ENCODE measurements at regions not wholly inside any gene's neighbourhood (a gene's known extent, or its start where the extent isn't known, plus 50 kb on each side); places are given as distances from the start of the nearest gene placed in this dataset.

DNA sequence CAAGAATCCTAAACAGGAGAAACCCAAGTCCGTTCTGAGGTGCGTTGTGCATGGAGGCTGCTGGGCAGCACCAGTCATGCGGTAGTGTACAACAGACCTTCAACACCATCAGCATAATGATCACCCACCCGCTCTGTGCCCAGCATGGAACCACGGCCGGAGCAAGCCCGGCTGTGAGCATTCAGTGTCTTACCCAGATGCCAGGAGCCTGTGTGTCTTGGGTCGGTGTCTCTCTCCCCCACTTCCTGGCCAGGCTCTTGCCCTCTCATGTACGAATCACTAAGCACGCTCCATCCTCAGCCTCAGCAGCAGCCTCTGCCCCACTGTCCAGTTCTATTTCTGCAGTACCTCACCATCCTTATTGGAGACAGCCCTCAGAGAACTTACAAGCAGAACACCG, 231.6 kb upstream of the IRS2 start:
- DNase-seq (ENCODE audit: low spot score, unreplicated experiment), result no peak
- H3K4me3 Mint-ChIP-seq (ENCODE audit: low read depth), result no peak overlapping the region
- H3K27me3 Mint-ChIP-seq, result peaks cover 11% of the 10 kb centered on the region
- H3K4me1 Mint-ChIP-seq (ENCODE audit: low read depth), result no peaks in the 10 kb centered on the region
- H3K36me3 Mint-ChIP-seq (ENCODE audit: insufficient read depth), result no peaks in the 10 kb centered on the region
- TF ChIP-seq, protein P1, sequence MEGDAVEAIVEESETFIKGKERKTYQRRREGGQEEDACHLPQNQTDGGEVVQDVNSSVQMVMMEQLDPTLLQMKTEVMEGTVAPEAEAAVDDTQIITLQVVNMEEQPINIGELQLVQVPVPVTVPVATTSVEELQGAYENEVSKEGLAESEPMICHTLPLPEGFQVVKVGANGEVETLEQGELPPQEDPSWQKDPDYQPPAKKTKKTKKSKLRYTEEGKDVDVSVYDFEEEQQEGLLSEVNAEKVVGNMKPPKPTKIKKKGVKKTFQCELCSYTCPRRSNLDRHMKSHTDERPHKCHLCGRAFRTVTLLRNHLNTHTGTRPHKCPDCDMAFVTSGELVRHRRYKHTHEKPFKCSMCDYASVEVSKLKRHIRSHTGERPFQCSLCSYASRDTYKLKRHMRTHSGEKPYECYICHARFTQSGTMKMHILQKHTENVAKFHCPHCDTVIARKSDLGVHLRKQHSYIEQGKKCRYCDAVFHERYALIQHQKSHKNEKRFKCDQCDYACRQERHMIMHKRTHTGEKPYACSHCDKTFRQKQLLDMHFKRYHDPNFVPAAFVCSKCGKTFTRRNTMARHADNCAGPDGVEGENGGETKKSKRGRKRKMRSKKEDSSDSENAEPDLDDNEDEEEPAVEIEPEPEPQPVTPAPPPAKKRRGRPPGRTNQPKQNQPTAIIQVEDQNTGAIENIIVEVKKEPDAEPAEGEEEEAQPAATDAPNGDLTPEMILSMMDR (IDR thresholded peaks at IDR 0.05; ENCODE audit: unreplicated experiment), result no peak
- no peaks in the 10 kb centered on the region for H3K9me3 Mint-ChIP-seq (ENCODE audit: low read depth)
- H3K27ac Mint-ChIP-seq, result no peak overlapping the region

DNA sequence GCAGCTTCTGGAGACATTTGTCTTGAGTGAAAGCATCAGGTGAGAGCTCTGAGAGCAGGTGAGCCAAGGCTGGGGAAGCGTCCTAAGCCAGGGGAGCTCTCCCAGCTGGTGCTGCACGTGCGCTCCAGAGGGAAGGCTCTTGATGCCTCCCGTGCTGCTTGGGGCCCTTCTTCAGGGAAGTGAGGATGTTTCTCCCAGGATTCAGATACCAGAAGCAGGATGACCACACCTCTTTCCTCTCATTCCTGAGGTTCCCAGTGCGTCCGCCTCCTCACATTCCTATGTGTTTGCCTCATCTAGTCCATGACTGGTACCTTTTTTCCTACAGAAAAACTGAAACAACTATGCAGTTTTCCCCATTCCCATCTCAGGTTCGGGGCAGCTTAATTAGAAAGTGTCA, 231.0 kb upstream of the IRS2 start:
- peaks cover 11% of the 10 kb centered on the region for H3K27me3 Mint-ChIP-seq
- no peaks in the 10 kb centered on the region for H3K4me1 Mint-ChIP-seq (ENCODE audit: low read depth)
- no peaks in the 10 kb centered on the region for H3K9me3 Mint-ChIP-seq (ENCODE audit: low read depth)
- no peak overlapping the region for H3K4me3 Mint-ChIP-seq (ENCODE audit: low read depth)
- no peak for DNase-seq (ENCODE audit: low spot score, unreplicated experiment)
- H3K36me3 Mint-ChIP-seq (ENCODE audit: insufficient read depth), result no peaks in the 10 kb centered on the region
- H3K27ac Mint-ChIP-seq, result no peak overlapping the region
- TF ChIP-seq, protein P1 (IDR thresholded peaks at IDR 0.05; ENCODE audit: unreplicated experiment), result no peak

DNA sequence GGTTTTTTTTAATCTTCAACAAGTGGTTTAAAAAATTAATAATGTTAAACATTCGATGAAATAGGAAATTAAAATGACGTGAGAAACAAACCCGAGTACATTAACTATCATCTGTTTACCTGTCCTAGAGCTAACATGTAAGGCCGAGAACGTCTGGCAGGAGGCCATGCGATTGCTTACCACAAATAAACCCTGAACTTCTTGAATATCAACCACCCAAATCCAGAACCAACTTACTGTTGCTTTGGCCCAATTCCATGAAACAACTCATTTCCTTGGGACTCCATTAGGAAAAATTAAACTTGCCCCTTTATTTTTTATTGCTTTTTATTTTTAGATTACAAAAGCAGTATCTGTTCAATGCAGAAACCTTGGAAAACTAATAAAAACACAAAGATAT, 228.9 kb upstream of the IRS2 start:
- no peak for DNase-seq (ENCODE audit: low spot score, unreplicated experiment)
- TF ChIP-seq, protein P1 (IDR thresholded peaks at IDR 0.05; ENCODE audit: unreplicated experiment), result no peak
- Mint-ChIP-seq H3K4me3 (ENCODE audit: low read depth) (no peak overlapping the region), H3K4me1 (ENCODE audit: low read depth) (peaks cover 8% of the 10 kb centered on the region), H3K27me3 (peaks cover 8% of the 10 kb centered on the region), H3K36me3 (ENCODE audit: insufficient read depth) (no peaks in the 10 kb centered on the region), H3K9me3 (ENCODE audit: low read depth) (no peaks in the 10 kb centered on the region), H3K27ac (no peak overlapping the region)

DNA sequence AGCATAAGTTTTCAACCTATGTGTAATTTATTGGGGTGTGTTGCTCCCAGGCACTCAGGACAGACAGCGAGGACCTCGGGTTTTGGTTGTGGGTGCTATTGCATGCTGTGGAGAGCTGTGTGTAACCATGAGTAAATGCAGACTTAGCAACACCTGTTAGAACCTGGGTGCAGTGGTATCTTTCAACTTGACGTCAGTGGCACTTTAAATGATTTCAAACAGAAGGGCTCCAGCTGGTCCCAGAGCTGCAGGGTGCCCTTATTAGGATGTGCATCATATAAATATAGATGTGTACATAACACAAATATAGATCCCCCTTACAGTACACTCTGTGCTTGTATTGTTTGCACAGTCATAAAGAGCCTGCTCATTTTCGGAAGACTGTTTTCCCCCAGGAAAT, 228.3 kb upstream of the IRS2 start:
- no peak for DNase-seq (ENCODE audit: low spot score, unreplicated experiment)
- TF ChIP-seq, protein P1 (IDR thresholded peaks at IDR 0.05; ENCODE audit: unreplicated experiment), result no peak
- Mint-ChIP-seq H3K27ac (no peak overlapping the region), H3K4me3 (ENCODE audit: low read depth) (no peak overlapping the region), H3K4me1 (ENCODE audit: low read depth) (peaks cover 8% of the 10 kb centered on the region), H3K27me3 (peaks cover 5% of the 10 kb centered on the region), H3K9me3 (ENCODE audit: low read depth) (no peaks in the 10 kb centered on the region), H3K36me3 (ENCODE audit: insufficient read depth) (no peaks in the 10 kb centered on the region)

DNA sequence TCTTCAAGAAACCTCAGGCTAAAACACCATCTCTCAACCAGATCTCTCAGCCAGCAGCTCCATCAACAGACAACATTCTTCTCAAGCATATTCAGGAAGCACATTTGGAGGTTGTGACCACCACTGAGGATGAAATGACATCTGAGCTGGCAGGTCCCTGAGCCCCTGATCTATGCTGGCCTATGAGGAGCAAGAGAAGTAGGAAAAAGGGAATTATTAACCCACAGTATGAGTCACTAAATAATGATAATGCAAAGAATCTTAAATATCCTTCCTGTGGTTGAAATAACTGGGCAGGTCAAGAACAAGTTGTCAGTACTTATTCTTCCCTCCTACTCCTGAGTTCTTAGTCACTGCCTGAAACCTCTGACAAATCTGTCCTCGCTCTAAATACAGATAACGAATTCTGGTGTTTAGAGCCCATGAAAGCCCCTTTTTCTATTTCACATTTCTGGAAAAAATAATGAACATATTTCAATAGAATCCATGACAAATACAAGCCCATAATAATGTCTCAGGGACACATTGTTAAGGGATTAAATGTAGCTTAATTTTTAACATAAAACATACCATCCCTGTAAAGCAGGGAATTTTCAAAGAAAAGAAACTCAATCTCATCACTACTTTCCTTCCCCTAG, 225.8 kb upstream of the IRS2 start:
- Mint-ChIP-seq H3K4me1 (ENCODE audit: low read depth) (peaks cover 8% of the 10 kb centered on the region), H3K9me3 (ENCODE audit: low read depth) (no peaks in the 10 kb centered on the region), H3K36me3 (ENCODE audit: insufficient read depth) (no peaks in the 10 kb centered on the region), H3K27ac (no peak overlapping the region), H3K27me3 (no peaks in the 10 kb centered on the region), H3K4me3 (ENCODE audit: low read depth) (no peak overlapping the region)
- no peak for DNase-seq (ENCODE audit: low spot score, unreplicated experiment)
- TF ChIP-seq, protein P1 (IDR thresholded peaks at IDR 0.05; ENCODE audit: unreplicated experiment), result no peak

All from progenitor cell of endocrine pancreas (in vitro differentiated cells).